ENCODE measurements at regions not wholly inside any gene's neighbourhood (a gene's known extent, or its start where the extent isn't known, plus 50 kb on each side); places are given as distances from the start of the nearest gene placed in this dataset.

DNA sequence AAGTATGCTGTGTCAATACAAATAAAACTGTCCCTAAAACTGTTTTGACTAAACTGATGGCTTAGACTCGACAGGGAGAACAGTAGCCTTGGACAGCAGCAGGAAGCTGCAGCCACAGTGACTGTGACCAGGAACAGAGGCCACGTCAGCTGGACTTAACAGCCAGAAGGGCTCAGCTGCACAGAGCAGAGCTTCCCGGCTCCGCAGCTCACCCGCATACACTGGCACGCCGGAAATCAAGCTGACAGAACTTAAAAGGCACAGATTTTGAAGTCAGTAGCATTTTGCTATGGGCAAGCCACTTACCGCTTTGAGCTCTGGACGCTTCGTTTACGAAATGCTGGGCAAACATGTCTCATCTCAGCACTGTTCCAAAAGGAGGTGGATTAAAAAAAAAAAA, 769.7 kb upstream of the AUTS2 start:
- no peak overlapping the region for H2AK9ac ChIP-seq (replicated peaks; ENCODE audit: low read depth, low read length, poor library complexity)
- no peak overlapping the region for H3K4me2 ChIP-seq (ENCODE audit: low read depth, low read length)
- no peak overlapping the region for H2BK20ac ChIP-seq (ENCODE audit: low read depth, low read length)
- in situ Hi-C loops (cut with MboI; ENCODE audit: low sequenced_read_pairs) (no loop called here), intact Hi-C loops (cut with micrococcal nuclease) (no loop called here), dilution Hi-C loops (cut with HindIII; ENCODE audit: low sequenced_read_pairs, unreplicated experiment) (no loop called here)
- H3K27ac ChIP-seq (ENCODE audit: insufficient read depth, low read length) = no peak overlapping the region
- no peak overlapping the region for H4K8ac ChIP-seq (ENCODE audit: low read depth in 2 of 2, low read length in 2 of 2)
- no peaks in the 10 kb centered on the region for H3K79me1 ChIP-seq (ENCODE audit: low read depth in 1 of 2, low read length in 2 of 2)
- H2AFZ ChIP-seq (replicated peaks; ENCODE audit: low read length, poor library complexity) = no peak overlapping the region
- no peak overlapping the region for H3K4ac ChIP-seq (ENCODE audit: low read depth, low read length)
- no peak overlapping the region for H3K23ac ChIP-seq (ENCODE audit: low read depth, low read length)
- no peak overlapping the region for H4K91ac ChIP-seq (ENCODE audit: insufficient read depth, low read depth, low read length)
- no peak overlapping the region for H3K9ac ChIP-seq (ENCODE audit: low read depth, low read length)
- ATAC-seq (ENCODE audit: low read depth) (no peak), DNase-seq (no peak)
- H3K9me3 ChIP-seq (ENCODE audit: control insufficient read depth, insufficient read depth, low read length) = peaks cover 6% of the 10 kb centered on the region
- H3K14ac ChIP-seq (replicated peaks; ENCODE audit: low read depth, low read length) = no peak overlapping the region
- no peaks in the 10 kb centered on the region for H3K4me1 ChIP-seq (ENCODE audit: control insufficient read depth, insufficient read depth, low read length)
- no peak overlapping the region for H2AK5ac ChIP-seq (ENCODE audit: low read depth, low read length)
- H3K9me1 ChIP-seq (ENCODE audit: insufficient read depth, low read length) = no peaks in the 10 kb centered on the region
- H3K36me3 ChIP-seq (ENCODE audit: control insufficient read depth, insufficient read depth, low read length) = no peaks in the 10 kb centered on the region
- no peak overlapping the region for H3K18ac ChIP-seq (ENCODE audit: low read depth, low read length)
- no peaks in the 10 kb centered on the region for H3K27me3 ChIP-seq (ENCODE audit: control insufficient read depth, insufficient read depth, low read length)
- H2BK120ac ChIP-seq (ENCODE audit: low read depth, low read length) = no peak overlapping the region
- 51% methylated on average over 6 of the region's 11 CpGs; no CpG with 5 or more reads in 1 of the 2 experiments for WGBS, 2 experiments (ENCODE audit: extremely low coverage in 2 of 2, insufficient read length in 1 of 2)
- H4K20me1 ChIP-seq (ENCODE audit: insufficient read depth, low read length) = no peaks in the 10 kb centered on the region
- no peak overlapping the region for H2BK5ac ChIP-seq (ENCODE audit: low read depth, low read length, poor library complexity, severe bottlenecking)
- no peak overlapping the region for H3K4me3 ChIP-seq (ENCODE audit: insufficient read depth, low read depth, low read length)
- no peak overlapping the region for H3K56ac ChIP-seq (ENCODE audit: extremely low read depth, insufficient read depth, low read length)
- TF ChIP-seq RCOR1 (IDR thresholded peaks at IDR 0.05; ENCODE audit: insufficient replicate concordance, low read length) = no peak
- TF ChIP-seq BHLHE40 (IDR thresholded peaks at IDR 0.05; ENCODE audit: low read depth, low read length) = no peak
- no peak for TF ChIP-seq MAFK (IDR thresholded peaks at IDR 0.05; ENCODE audit: low read depth, low read length)
- TF ChIP-seq RFX5 (IDR thresholded peaks at IDR 0.05; ENCODE audit: low read depth, low read length) = no peak
- TF ChIP-seq CEBPB (IDR thresholded peaks at IDR 0.05; ENCODE audit: low read depth, low read length) = no peak
- no peak for TF ChIP-seq SMC3 (IDR thresholded peaks at IDR 0.05; ENCODE audit: low read depth, low read length)
- TF ChIP-seq RAD21 (IDR thresholded peaks at IDR 0.05; ENCODE audit: low read length) = no peak
- TF ChIP-seq, protein P1, sequence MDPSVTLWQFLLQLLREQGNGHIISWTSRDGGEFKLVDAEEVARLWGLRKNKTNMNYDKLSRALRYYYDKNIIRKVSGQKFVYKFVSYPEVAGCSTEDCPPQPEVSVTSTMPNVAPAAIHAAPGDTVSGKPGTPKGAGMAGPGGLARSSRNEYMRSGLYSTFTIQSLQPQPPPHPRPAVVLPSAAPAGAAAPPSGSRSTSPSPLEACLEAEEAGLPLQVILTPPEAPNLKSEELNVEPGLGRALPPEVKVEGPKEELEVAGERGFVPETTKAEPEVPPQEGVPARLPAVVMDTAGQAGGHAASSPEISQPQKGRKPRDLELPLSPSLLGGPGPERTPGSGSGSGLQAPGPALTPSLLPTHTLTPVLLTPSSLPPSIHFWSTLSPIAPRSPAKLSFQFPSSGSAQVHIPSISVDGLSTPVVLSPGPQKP (IDR thresholded peaks at IDR 0.05; ENCODE audit: borderline replicate concordance, low read depth, low read length) = no peak
- TF ChIP-seq MAZ (IDR thresholded peaks at IDR 0.05; ENCODE audit: borderline replicate concordance, low read depth, low read length) = no peak
- no peak for TF ChIP-seq NFE2L2 (IDR thresholded peaks at IDR 0.05; ENCODE audit: low read depth, low read length)
- CTCF ChIA-PET = no interaction called here
- no peak overlapping the region for H2BK15ac ChIP-seq (ENCODE audit: low read depth, low read length)
- H4K5ac ChIP-seq (ENCODE audit: low read depth, low read length) = no peak overlapping the region
- POLR2A ChIA-PET (ENCODE audit: unreplicated experiment) = no interaction called here
- no TSS peak for BruUV-seq (replicated peaks)

Data from IMR-90 (cell line).